ENCODE measurements at regions not wholly inside any gene's neighbourhood (a gene's known extent, or its start where the extent isn't known, plus 50 kb on each side); places are given as distances from the start of the nearest gene placed in this dataset.
A peak's percentile ranks its signal among the peaks of the same experiment; 100 is the strongest.
"Not testable (repeated sequence)": the region's sequence is repeated elsewhere in the genome, so short reads cannot be mapped to it uniquely, and the experiment has no call there.

GRCh38 chr6:77264970-77265369 lies 198.3 kb downstream of the HTR1B start:
- no peak for DNase-seq (ENCODE audit: low read depth)
- peak; percentile 8 for TF ChIP-seq CTCF (IDR thresholded peaks at IDR 0.05; ENCODE audit: insufficient read depth, low read depth, low read length, missing control alignments)
- no peak overlapping the region for H3K4me3 ChIP-seq (ENCODE audit: low read length)

- H3K4me3 ChIP-seq (ENCODE audit: low read length) = no peak overlapping the region
- no peak for DNase-seq (ENCODE audit: low read depth)
These were observed 200.3 kb downstream of the HTR1B start for GRCh38 chr6:77263003-77263402.

GRCh38 chr6:77251801-77252200 lies 211.5 kb downstream of the HTR1B start:
- H3K4me3 ChIP-seq (ENCODE audit: low read length); DNase-seq (ENCODE audit: low read depth): not testable (repeated sequence)

More at GRCh38 chr6:77263003-77263402, 200.3 kb downstream of the HTR1B start:
- no peak for TF ChIP-seq CTCF (IDR thresholded peaks at IDR 0.05; ENCODE audit: insufficient read depth, low read depth, low read length, missing control alignments)

- no peak overlapping the region for H3K4me3 ChIP-seq (ENCODE audit: low read length)
- TF ChIP-seq CTCF (IDR thresholded peaks at IDR 0.05; ENCODE audit: insufficient read depth, low read depth, low read length, missing control alignments) = no peak
- no peak for DNase-seq (ENCODE audit: low read depth)
These were observed 213.7 kb downstream of the HTR1B start for GRCh38 chr6:77249560-77249959.

GRCh38 chr6:77245026-77245425 lies 218.3 kb downstream of the HTR1B start:
- no peak for DNase-seq (ENCODE audit: low read depth)
- no peak for TF ChIP-seq CTCF (IDR thresholded peaks at IDR 0.05; ENCODE audit: insufficient read depth, low read depth, low read length, missing control alignments)
- no peak overlapping the region for H3K4me3 ChIP-seq (ENCODE audit: low read length)

GRCh38 chr6:77231438-77232305 lies 231.6 kb downstream of the HTR1B start:
- no peak for DNase-seq (ENCODE audit: low read depth)
- no peak overlapping the region for H3K4me3 ChIP-seq (ENCODE audit: low read length)
- no peak for TF ChIP-seq CTCF (IDR thresholded peaks at IDR 0.05; ENCODE audit: insufficient read depth, low read depth, low read length, missing control alignments)

GRCh38 chr6:77228279-77228678 lies 235.0 kb downstream of the HTR1B start:
- DNase-seq (ENCODE audit: low read depth) = no peak
- H3K4me3 ChIP-seq (ENCODE audit: low read length) = no peak overlapping the region
- no peak for TF ChIP-seq CTCF (IDR thresholded peaks at IDR 0.05; ENCODE audit: insufficient read depth, low read depth, low read length, missing control alignments)

Data from epithelial cell of esophagus (primary cell).